ENCODE measurements at regions not wholly inside any gene's neighbourhood (a gene's known extent, or its start where the extent isn't known, plus 50 kb on each side); places are given as distances from the start of the nearest gene placed in this dataset.

DNA sequence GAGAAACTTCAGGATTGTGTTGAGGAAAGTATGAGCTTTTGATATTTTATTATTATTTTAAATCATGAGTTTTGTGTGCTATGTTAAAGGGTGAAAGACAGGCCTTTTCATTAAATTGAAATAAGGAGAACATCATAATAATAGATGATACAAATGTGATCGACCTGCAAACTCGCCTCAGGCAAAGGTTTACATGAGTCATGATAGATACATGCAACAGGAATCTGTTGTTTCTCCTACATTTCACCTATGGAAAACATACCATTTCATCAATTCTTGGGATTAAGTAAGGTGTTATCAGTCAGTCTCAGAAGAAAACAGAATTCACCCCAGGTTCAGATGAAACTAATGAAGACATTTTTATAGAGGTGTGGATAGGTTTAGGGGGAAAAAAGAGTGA, 1992.5 kb upstream of the PIK3C3 start:
- TF ChIP-seq, protein P1, sequence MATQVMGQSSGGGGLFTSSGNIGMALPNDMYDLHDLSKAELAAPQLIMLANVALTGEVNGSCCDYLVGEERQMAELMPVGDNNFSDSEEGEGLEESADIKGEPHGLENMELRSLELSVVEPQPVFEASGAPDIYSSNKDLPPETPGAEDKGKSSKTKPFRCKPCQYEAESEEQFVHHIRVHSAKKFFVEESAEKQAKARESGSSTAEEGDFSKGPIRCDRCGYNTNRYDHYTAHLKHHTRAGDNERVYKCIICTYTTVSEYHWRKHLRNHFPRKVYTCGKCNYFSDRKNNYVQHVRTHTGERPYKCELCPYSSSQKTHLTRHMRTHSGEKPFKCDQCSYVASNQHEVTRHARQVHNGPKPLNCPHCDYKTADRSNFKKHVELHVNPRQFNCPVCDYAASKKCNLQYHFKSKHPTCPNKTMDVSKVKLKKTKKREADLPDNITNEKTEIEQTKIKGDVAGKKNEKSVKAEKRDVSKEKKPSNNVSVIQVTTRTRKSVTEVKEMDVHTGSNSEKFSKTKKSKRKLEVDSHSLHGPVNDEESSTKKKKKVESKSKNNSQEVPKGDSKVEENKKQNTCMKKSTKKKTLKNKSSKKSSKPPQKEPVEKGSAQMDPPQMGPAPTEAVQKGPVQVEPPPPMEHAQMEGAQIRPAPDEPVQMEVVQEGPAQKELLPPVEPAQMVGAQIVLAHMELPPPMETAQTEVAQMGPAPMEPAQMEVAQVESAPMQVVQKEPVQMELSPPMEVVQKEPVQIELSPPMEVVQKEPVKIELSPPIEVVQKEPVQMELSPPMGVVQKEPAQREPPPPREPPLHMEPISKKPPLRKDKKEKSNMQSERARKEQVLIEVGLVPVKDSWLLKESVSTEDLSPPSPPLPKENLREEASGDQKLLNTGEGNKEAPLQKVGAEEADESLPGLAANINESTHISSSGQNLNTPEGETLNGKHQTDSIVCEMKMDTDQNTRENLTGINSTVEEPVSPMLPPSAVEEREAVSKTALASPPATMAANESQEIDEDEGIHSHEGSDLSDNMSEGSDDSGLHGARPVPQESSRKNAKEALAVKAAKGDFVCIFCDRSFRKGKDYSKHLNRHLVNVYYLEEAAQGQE (IDR thresholded peaks at IDR 0.05; ENCODE audit: insufficient read depth in 1 of 2, low read depth in 2 of 2, low read length in 2 of 2), result no peak
- TF ChIP-seq POLR2AphosphoS5 (IDR thresholded peaks at IDR 0.05; ENCODE audit: low read depth, low read length), result no peak
- no peak for TF ChIP-seq TAF1 (IDR thresholded peaks at IDR 0.05; ENCODE audit: borderline replicate concordance, insufficient read depth, low read length)
- TF ChIP-seq SIN3A (IDR thresholded peaks at IDR 0.05; ENCODE audit: borderline replicate concordance, insufficient read depth, low read length), result no peak

Measured in PFSK-1 (cell line).